IMR-90 (cell line): ENCODE measurements at regions not wholly inside any gene's neighbourhood (a gene's known extent, or its start where the extent isn't known, plus 50 kb on each side); places are given as distances from the start of the nearest gene placed in this dataset.

Source experiments
- ATAC-seq: fragments of 200-7000 bp; cut with Tn5 transposase; 2 replicates; pipeline ENCODE4 v1.9.1; 2020; ENCODE audit warnings: low read depth, mild to moderate bottlenecking, moderate library complexity
- BruUV-seq: library from RNA; stranded (reverse); fragments of 400-500 nt; replicated peaks from 2 replicates; lab custom pipeline; 2021; lab: Mats Ljungman, UMichigan
- CTCF ChIA-PET: fragments of 300-600 bp; formaldehyde crosslinking; extraction: SDS; loops from one replicate; lab custom pipeline; 2021; ENCODE audit warnings: antibody characterized with exemption; lab: Yijun Ruan, JAX
- POLR2A ChIA-PET: fragments of 300-600 bp; sonication (Branson Sonifier 250); formaldehyde crosslinking; loops from one replicate; lab custom pipeline; 2022; ENCODE audit warnings: antibody characterized with exemption; ENCODE audit not compliant: unreplicated experiment; lab: Charles Lee
- DNase-seq: peaks from one replicate; pipeline ENCODE4 v3.0.0; 2013
- H2AFZ ChIP-seq: replicated peaks from 2 replicates; pipeline ENCODE3; 2013; ENCODE audit warnings: low read length, mild to moderate bottlenecking; ENCODE audit not compliant: poor library complexity
- H2AK5ac ChIP-seq: 2 replicates; pipeline ENCODE4 v1.6.1; 2013; ENCODE audit warnings: low read depth, low read length, inconsistent platforms
- H2AK9ac ChIP-seq: replicated peaks from 2 replicates; pipeline ENCODE3; 2013; ENCODE audit warnings: mild to moderate bottlenecking, low read depth, low read length, moderate library complexity; ENCODE audit not compliant: poor library complexity
- H2BK120ac ChIP-seq: 2 replicates; pipeline ENCODE4 v1.6.1; 2013; ENCODE audit warnings: low read depth, low read length, inconsistent platforms
- H2BK15ac ChIP-seq: 3 replicates; pipeline ENCODE4 v1.6.1; 2013; ENCODE audit warnings: low read depth, low read length, inconsistent platforms
- H2BK20ac ChIP-seq: 2 replicates; pipeline ENCODE4 v1.6.1; 2013; ENCODE audit warnings: low read depth, mild to moderate bottlenecking, inconsistent platforms, low read length, moderate library complexity
- H2BK5ac ChIP-seq: 2 replicates; pipeline ENCODE4 v1.6.1; 2013; ENCODE audit warnings: mild to moderate bottlenecking, low read depth, low read length, inconsistent platforms; ENCODE audit not compliant: poor library complexity, severe bottlenecking
- H3K14ac ChIP-seq: replicated peaks from 2 replicates; pipeline ENCODE4 v1.6.1; 2013; ENCODE audit warnings: low read depth, low read length, inconsistent platforms
- H3K18ac ChIP-seq: 2 replicates; pipeline ENCODE4 v1.6.1; 2013; ENCODE audit warnings: low read depth, low read length, control low read depth
- H3K23ac ChIP-seq: 2 replicates; pipeline ENCODE4 v1.6.1; 2013; ENCODE audit warnings: low read depth, low read length, inconsistent platforms
- H3K27ac ChIP-seq: 2 replicates; pipeline ENCODE4 v1.5.1; 2013; ENCODE audit warnings: mild to moderate bottlenecking, control low read depth, low read length; ENCODE audit not compliant: insufficient read depth
- H3K27me3 ChIP-seq: 2 replicates; pipeline ENCODE4 v1.6.1; 2013; ENCODE audit warnings: low read length; ENCODE audit not compliant: control insufficient read depth, insufficient read depth
- H3K36me3 ChIP-seq: 2 replicates; pipeline ENCODE4 v1.6.1; 2013; ENCODE audit warnings: low read length, mixed read lengths; ENCODE audit not compliant: control insufficient read depth, insufficient read depth
- H3K4ac ChIP-seq: 2 replicates; pipeline ENCODE4 v1.6.1; 2013; ENCODE audit warnings: low read depth, low read length, inconsistent platforms
- H3K4me1 ChIP-seq: 2 replicates; pipeline ENCODE4 v1.6.1; 2013; ENCODE audit warnings: low read length, mixed read lengths; ENCODE audit not compliant: control insufficient read depth, insufficient read depth
- H3K4me2 ChIP-seq: 2 replicates; pipeline ENCODE4 v1.6.1; 2013; ENCODE audit warnings: low read depth, mild to moderate bottlenecking, control low read depth, low read length, moderate library complexity
- H3K4me3 ChIP-seq: 2 replicates; pipeline ENCODE4 v1.5.1; 2013; ENCODE audit warnings: low read depth, mild to moderate bottlenecking, control low read depth, low read length, moderate library complexity; ENCODE audit not compliant: insufficient read depth
- H3K56ac ChIP-seq: 2 replicates; pipeline ENCODE4 v1.6.1; 2013; ENCODE audit warnings: low read length, inconsistent platforms; ENCODE audit not compliant: insufficient read depth; ENCODE audit errors: extremely low read depth
- H3K79me1 ChIP-seq, 2 experiments: 2 replicates each; pipeline ENCODE4 v1.6.1; 2013; ENCODE audit warnings: low read length in 2 of 2, inconsistent platforms in 1 of 2, low read depth in 1 of 2
- H3K9ac ChIP-seq: 2 replicates; pipeline ENCODE4 v1.6.1; 2013; ENCODE audit warnings: low read depth, low read length, control low read depth
- H3K9me1 ChIP-seq: 2 replicates; pipeline ENCODE4 v1.6.1; 2013; ENCODE audit warnings: low read length, inconsistent platforms; ENCODE audit not compliant: insufficient read depth
- H3K9me3 ChIP-seq: 2 replicates; pipeline ENCODE4 v1.6.1; 2013; ENCODE audit warnings: low read length; ENCODE audit not compliant: control insufficient read depth, insufficient read depth
- H4K20me1 ChIP-seq: 2 replicates; pipeline ENCODE4 v1.6.1; 2013; ENCODE audit warnings: low read length, inconsistent platforms; ENCODE audit not compliant: insufficient read depth
- H4K5ac ChIP-seq: 2 replicates; pipeline ENCODE4 v1.6.1; 2013; ENCODE audit warnings: mild to moderate bottlenecking, low read depth, low read length, control low read depth
- H4K8ac ChIP-seq, 2 experiments: 2 replicates each; pipeline ENCODE4 v1.6.1; 2013; ENCODE audit warnings: low read depth in 2 of 2, low read length in 2 of 2, control low read depth in 1 of 2, inconsistent platforms in 1 of 2
- H4K91ac ChIP-seq: 2 replicates; pipeline ENCODE4 v1.6.1; 2013; ENCODE audit warnings: low read depth, low read length, inconsistent platforms; ENCODE audit not compliant: insufficient read depth
- BHLHE40 ChIP-seq: fragments of 150-350 bp; IDR thresholded peaks from 2 replicates; pipeline ENCODE4 v1.6.1; 2016; ENCODE audit warnings: mild to moderate bottlenecking, low read depth, low read length
- CHD1 ChIP-seq: IDR thresholded peaks from 2 replicates; pipeline ENCODE4 v1.6.1; 2012; ENCODE audit warnings: low read depth, low read length, improper control_type of control experiment
- FOS ChIP-seq: fragments of 150-350 bp; IDR thresholded peaks from 2 replicates; pipeline ENCODE4 v1.6.1; 2016; ENCODE audit warnings: low read depth, low read length
- MAFK ChIP-seq: IDR thresholded peaks from 2 replicates; pipeline ENCODE4 v1.6.1; 2012; ENCODE audit warnings: low read depth, low read length, improper control_type of control experiment
- MAZ ChIP-seq: IDR thresholded peaks from 2 replicates; pipeline ENCODE4 v1.6.1; 2012; ENCODE audit warnings: low read depth, mild to moderate bottlenecking, low read length, improper control_type of control experiment, moderate library complexity, borderline replicate concordance
- NFE2L2 ChIP-seq: fragments of 150-350 bp; IDR thresholded peaks from 2 replicates; pipeline ENCODE4 v1.6.1; 2016; ENCODE audit warnings: low read depth, mild to moderate bottlenecking, low read length
- POLR2A ChIP-seq: IDR thresholded peaks from 2 replicates; pipeline ENCODE4 v1.6.1; 2012; ENCODE audit warnings: mild to moderate bottlenecking, low read depth, low read length
- RFX5 ChIP-seq: IDR thresholded peaks from 2 replicates; pipeline ENCODE4 v1.8.0; 2012; ENCODE audit warnings: low read depth, mild to moderate bottlenecking, low read length, moderate library complexity
- SMC3 ChIP-seq: fragments of 150-350 bp; IDR thresholded peaks from 2 replicates; pipeline ENCODE4 v1.6.1; 2016; ENCODE audit warnings: low read depth, mild to moderate bottlenecking, antibody characterized with exemption, low read length, moderate library complexity
- WGBS, 2 experiments: methylation state at CpG; one replicate each; pipeline versions ENCODE4 v1.1.5 to v1.1.7; 2013; ENCODE audit warnings: missing lambda C conversion rate in 2 of 2; ENCODE audit not compliant: insufficient read length in 1 of 2; ENCODE audit errors: extremely low coverage in 2 of 2; 5-methylcytosine and 5-hydroxymethylcytosine counted together
- dilution Hi-C: fragments of 300-500 bp; cut with HindIII; formaldehyde crosslinking; loops from one replicate; pipeline ENCODE4 v1.14.3; 2018; ENCODE audit warnings: low sequenced_read_pairs; ENCODE audit not compliant: unreplicated experiment
- in situ Hi-C: fragments of 300-500 bp; cut with MboI; formaldehyde crosslinking; loops from 3 replicates; pipeline ENCODE4 v1.14.3; 2019; ENCODE audit warnings: low sequenced_read_pairs, inconsistent platforms, mixed read lengths
- intact Hi-C: fragments of 100-400 bp; cut with micrococcal nuclease; formaldehyde crosslinking; loops from 2 replicates; pipeline ENCODE4 v1.10.0; 2022
- TF ChIP-seq, protein P1 (sequence below): fragments of 150-350 bp; IDR thresholded peaks from 2 replicates; pipeline ENCODE4 v1.6.1; 2016; ENCODE audit warnings: low read depth, mild to moderate bottlenecking, low read length, moderate library complexity, borderline replicate concordance

DNA sequence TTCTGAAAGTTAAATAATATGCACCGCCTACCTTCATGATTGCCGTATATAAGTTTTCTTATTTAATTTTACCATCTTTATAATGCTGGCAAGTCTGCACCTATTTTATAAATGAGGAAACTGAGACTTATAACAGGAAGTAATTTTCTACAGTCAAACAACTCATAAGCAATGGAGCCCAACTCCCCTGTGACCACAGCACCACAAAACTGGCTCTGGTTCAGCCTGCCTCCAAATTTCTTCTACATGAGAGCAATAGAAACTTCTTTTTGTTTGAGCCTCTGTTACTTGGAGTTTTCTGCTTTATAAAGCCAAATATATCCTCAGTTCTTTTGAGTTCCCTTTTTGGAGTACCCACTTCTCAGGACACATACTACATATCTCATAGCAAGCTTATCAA, 131.1 kb upstream of the HSF2 start:
- H3K4me3 ChIP-seq = no peak overlapping the region
- no peak overlapping the region for H3K27ac ChIP-seq
- H2BK15ac ChIP-seq = no peak overlapping the region
- H4K20me1 ChIP-seq = no peaks in the 10 kb centered on the region
- intact Hi-C loops (no loop called here), dilution Hi-C loops (no loop called here), in situ Hi-C loops (no loop called here)
- ChIA-PET POLR2A (no interaction called here), CTCF (no interaction called here)
- H2AFZ ChIP-seq = no peak overlapping the region
- H3K9me3 ChIP-seq = no peaks in the 10 kb centered on the region
- no peak overlapping the region for H3K4me2 ChIP-seq
- no peak overlapping the region for H2BK5ac ChIP-seq
- H2AK9ac ChIP-seq = no peak overlapping the region
- ATAC-seq (no peak), DNase-seq (no peak)
- no peak overlapping the region for H4K8ac ChIP-seq
- no peak overlapping the region for H4K91ac ChIP-seq
- H3K27me3 ChIP-seq = no peaks in the 10 kb centered on the region
- H3K23ac ChIP-seq = no peak overlapping the region
- no peak overlapping the region for H2BK120ac ChIP-seq
- no peak for TF ChIP-seq MAZ
- no peak for TF ChIP-seq SMC3
- TF ChIP-seq, protein P1, sequence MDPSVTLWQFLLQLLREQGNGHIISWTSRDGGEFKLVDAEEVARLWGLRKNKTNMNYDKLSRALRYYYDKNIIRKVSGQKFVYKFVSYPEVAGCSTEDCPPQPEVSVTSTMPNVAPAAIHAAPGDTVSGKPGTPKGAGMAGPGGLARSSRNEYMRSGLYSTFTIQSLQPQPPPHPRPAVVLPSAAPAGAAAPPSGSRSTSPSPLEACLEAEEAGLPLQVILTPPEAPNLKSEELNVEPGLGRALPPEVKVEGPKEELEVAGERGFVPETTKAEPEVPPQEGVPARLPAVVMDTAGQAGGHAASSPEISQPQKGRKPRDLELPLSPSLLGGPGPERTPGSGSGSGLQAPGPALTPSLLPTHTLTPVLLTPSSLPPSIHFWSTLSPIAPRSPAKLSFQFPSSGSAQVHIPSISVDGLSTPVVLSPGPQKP = no peak
- no peak for TF ChIP-seq POLR2A
- no peak for TF ChIP-seq RFX5
- TF ChIP-seq MAFK = no peak
- no peak for TF ChIP-seq CHD1
- no peak for TF ChIP-seq BHLHE40
- TF ChIP-seq NFE2L2 = no peak
- TF ChIP-seq FOS = no peak
- H4K5ac ChIP-seq = no peak overlapping the region
- no peak overlapping the region for H3K4ac ChIP-seq
- H2AK5ac ChIP-seq = no peak overlapping the region
- H3K79me1 ChIP-seq = no peaks in the 10 kb centered on the region
- no peak overlapping the region for H2BK20ac ChIP-seq
- no peak overlapping the region for H3K9ac ChIP-seq
- H3K9me1 ChIP-seq = no peaks in the 10 kb centered on the region
- no TSS peak for BruUV-seq
- no peak overlapping the region for H3K18ac ChIP-seq
- no peaks in the 10 kb centered on the region for H3K4me1 ChIP-seq
- H3K56ac ChIP-seq = no peak overlapping the region
- no peak overlapping the region for H3K14ac ChIP-seq
- no CpG with 5 or more reads among the region's 2 CpGs for WGBS, 2 experiments
- no peaks in the 10 kb centered on the region for H3K36me3 ChIP-seq
